HCT116 (cell line): ENCODE measurements at regions not wholly inside any gene's neighbourhood (a gene's known extent, or its start where the extent isn't known, plus 50 kb on each side); places are given as distances from the start of the nearest gene placed in this dataset.

ENCODE experiments used
- ATAC-seq: fragments of 200-7000 bp; cut with Tn5 transposase; 2 replicates; pipeline ENCODE4 v1.9.1; 2020; ENCODE audit warnings: mild to moderate bottlenecking, moderate library complexity
- BruUV-seq: library from RNA; stranded (reverse); fragments of 400-500 nt; replicated peaks from 2 replicates; lab custom pipeline; 2021; lab: Mats Ljungman, UMichigan
- CTCF ChIA-PET: fragments of 300-600 bp; sonication (Branson Sonifier 250); formaldehyde crosslinking; loops from one replicate; lab custom pipeline; 2021; ENCODE audit warnings: antibody characterized with exemption; lab: Charles Lee
- POLR2A ChIA-PET: fragments of 300-600, 350-600 bp; sonication (Branson Sonifier 250); formaldehyde crosslinking; loops from one replicate; lab custom pipeline; 2021; ENCODE audit warnings: antibody characterized with exemption; lab: Charles Lee
- RAD21 ChIA-PET, 2 experiments: fragments of 300-600 bp; sonication (Branson Sonifier 250); formaldehyde crosslinking; loops; one replicate each; lab custom pipeline; 2023; ENCODE audit warnings: low total read pairs in 2 of 2; ENCODE audit not compliant: uncharacterized antibody in 2 of 2, unreplicated experiment in 2 of 2, low non-redundant PET in 1 of 2; lab: Charles Lee
- DNase-seq: peaks from one replicate; pipeline ENCODE4 v3.0.0-alpha.2; 2010; ENCODE audit warnings: low read depth, low spot score
- H2AFZ ChIP-seq: fragments of 200-600 bp; shearing (Covaris generic), sonication (generic); 2 replicates; pipeline ENCODE4 v1.6.1; 2017; ENCODE audit warnings: low read depth, mixed run types, mixed read lengths, antibody characterized with exemption, low read length; ENCODE audit not compliant: poor library complexity, severe bottlenecking
- H3K27ac ChIP-seq: 2 replicates; pipeline ENCODE4 v1.5.1; 2012; ENCODE audit warnings: low read depth, low read length
- H3K27me3 ChIP-seq: fragments of 200-600 bp; sonication (generic); 2 replicates; pipeline ENCODE4 v1.6.1; 2016; ENCODE audit warnings: mixed run types, low read length, mixed read lengths; ENCODE audit not compliant: insufficient read depth
- H3K36me3 ChIP-seq, 2 experiments: fragments of 200-500 bp in 1 of 2; fragments of 200-600 bp in 1 of 2; sonication (Bioruptor generic) in 1 of 2; sonication (generic) in 1 of 2; 2 replicates each; pipeline versions ENCODE4 v1.5.1 to v1.6.1; 2014 to 2016; ENCODE audit warnings: low read length in 2 of 2, inconsistent platforms in 1 of 2, mixed read lengths in 1 of 2, mixed run types in 1 of 2; ENCODE audit not compliant: insufficient read depth in 2 of 2, control insufficient read depth in 1 of 2
- H3K4me1 ChIP-seq, 2 experiments: fragments of 200-600 bp in 1 of 2; sonication (generic) in 1 of 2; 2 replicates each; pipeline versions ENCODE4 v1.5.1 to v1.6.1; 2012 to 2017; ENCODE audit warnings: low read length in 2 of 2, inconsistent platforms in 1 of 2, mild to moderate bottlenecking in 1 of 2, mixed read lengths in 1 of 2, mixed run types in 1 of 2, moderate library complexity in 1 of 2; ENCODE audit not compliant: insufficient read depth in 2 of 2, control insufficient read depth in 1 of 2
- H3K4me2 ChIP-seq: fragments of 200-600 bp; sonication (generic); 2 replicates; pipeline ENCODE4 v1.6.1; 2017; ENCODE audit warnings: mixed run types, low read length, mixed read lengths
- H3K4me3 ChIP-seq, 2 experiments: fragments of 200-600 bp in 1 of 2; sonication (generic) in 1 of 2; replicated peaks in 1 of 2; 2 replicates each; pipeline ENCODE4 v1.5.1; 2011 to 2016; ENCODE audit warnings: low read length in 2 of 2, control low read depth in 1 of 2, low read depth in 1 of 2, mild to moderate bottlenecking in 1 of 2, mixed read lengths in 1 of 2, mixed run types in 1 of 2
- H3K79me2 ChIP-seq: fragments of 200-600 bp; sonication (generic); 2 replicates; pipeline ENCODE4 v1.6.1; 2017; ENCODE audit warnings: mild to moderate bottlenecking, mixed run types, low read length, moderate library complexity, mixed read lengths; ENCODE audit not compliant: insufficient read depth
- H3K9ac ChIP-seq: fragments of 200-600 bp; sonication (generic); 2 replicates; pipeline ENCODE4 v1.6.1; 2016; ENCODE audit warnings: low read length, mixed read lengths
- H3K9me2 ChIP-seq: fragments of 200-600 bp; sonication (generic), shearing (Covaris generic); 2 replicates; pipeline ENCODE4 v1.6.1; 2017; ENCODE audit warnings: mixed run types, mild to moderate bottlenecking, moderate library complexity; ENCODE audit not compliant: insufficient read depth
- H3K9me3 ChIP-seq, 2 experiments: fragments of 200-500 bp in 1 of 2; fragments of 200-600 bp in 1 of 2; sonication (Bioruptor generic) in 1 of 2; sonication (generic) in 1 of 2; 2 replicates each; pipeline ENCODE4 v1.6.1; 2014 to 2017; ENCODE audit warnings: low read length in 2 of 2, mixed read lengths in 2 of 2, inconsistent platforms in 1 of 2, low read depth in 1 of 2, mild to moderate bottlenecking in 1 of 2, mixed run types in 1 of 2, moderate library complexity in 1 of 2; ENCODE audit not compliant: control insufficient read depth in 1 of 2, insufficient read depth in 1 of 2
- H4K20me1 ChIP-seq: fragments of 200-600 bp; sonication (generic), shearing (Covaris generic); 2 replicates; pipeline ENCODE4 v1.6.1; 2017; ENCODE audit warnings: mixed run types, mild to moderate bottlenecking, moderate library complexity; ENCODE audit not compliant: insufficient read depth
- ELF1 ChIP-seq: IDR thresholded peaks from 2 replicates; pipeline ENCODE4 v1.6.1; 2012; ENCODE audit warnings: low read depth, borderline replicate concordance
- FOSL1 ChIP-seq: IDR thresholded peaks from 2 replicates; pipeline ENCODE4 v1.6.1; 2012; ENCODE audit warnings: low read depth
- RAD21 ChIP-seq: IDR thresholded peaks from 2 replicates; pipeline ENCODE4 v1.6.1; 2012; ENCODE audit warnings: low read depth, mild to moderate bottlenecking
- ZBTB33 ChIP-seq: IDR thresholded peaks from 2 replicates; pipeline ENCODE4 v1.6.1; 2011; ENCODE audit warnings: mild to moderate bottlenecking, low read length, moderate library complexity; ENCODE audit not compliant: insufficient replicate concordance; ENCODE audit errors: extremely low read depth
- intact Hi-C: fragments of 100-400 bp; cut with micrococcal nuclease; formaldehyde crosslinking; loops from 2 replicates; pipeline ENCODE4 v1.10.0; 2022
- TF ChIP-seq, protein P1 (sequence below), 3 experiments: fragments of 200-600 bp in 1 of 3; sonication (generic) in 1 of 3; IDR thresholded peaks in 2 of 3; conservative IDR thresholded peaks in 1 of 3; 2 replicates each; pipeline ENCODE4 v1.5.1; 2012 to 2017; ENCODE audit warnings: low read depth in 2 of 3, low read length in 2 of 3, antibody characterized with exemption in 1 of 3, borderline replicate concordance in 1 of 3, control low read depth in 1 of 3, mild to moderate bottlenecking in 1 of 3, mixed read lengths in 1 of 3, mixed run types in 1 of 3, moderate library complexity in 1 of 3; ENCODE audit not compliant: insufficient read depth in 1 of 3

DNA sequence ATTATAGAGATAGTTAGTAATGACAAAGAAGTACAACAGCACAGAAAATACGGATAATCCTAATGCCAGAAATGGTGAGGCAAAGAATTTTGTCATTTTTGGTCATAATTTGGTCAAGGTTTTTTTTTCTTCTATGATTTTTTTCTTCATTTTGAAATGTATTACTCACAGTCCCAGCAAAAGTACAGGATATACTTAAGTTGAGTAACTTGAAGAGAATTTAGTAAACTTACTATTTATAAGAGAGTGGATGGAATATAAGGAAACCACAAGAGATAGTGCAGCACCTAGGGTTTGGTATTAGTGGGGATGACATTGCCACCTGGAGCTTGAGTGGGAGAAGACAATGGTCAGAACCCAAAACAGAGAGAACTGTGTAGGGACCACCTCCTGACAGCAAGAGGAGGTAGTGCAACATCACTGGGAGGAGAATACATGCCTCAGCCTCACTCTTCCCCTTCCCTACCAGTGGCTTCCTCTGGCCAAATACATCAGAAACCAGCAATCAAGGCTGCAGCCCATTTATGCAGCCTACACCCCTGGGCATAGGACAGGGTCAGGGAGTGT is 434.5 kb upstream of the TRPC7 start:
- Histone ChIP-seq H3K36me3 (no peaks in the 10 kb centered on the region), H3K9ac (no peak overlapping the region), H3K79me2 (no peaks in the 10 kb centered on the region), H4K20me1 (no peaks in the 10 kb centered on the region), H3K9me2 (no peaks in the 10 kb centered on the region)
- intact Hi-C loops = loop anchor here (5.0 to 10.0 kb wide), 2 partner anchors 417 to 695 kb away; partner anchors contain the start of gene SPOCK1
- POLR2A ChIA-PET = no interaction called here
- TF ChIP-seq, protein P1, sequence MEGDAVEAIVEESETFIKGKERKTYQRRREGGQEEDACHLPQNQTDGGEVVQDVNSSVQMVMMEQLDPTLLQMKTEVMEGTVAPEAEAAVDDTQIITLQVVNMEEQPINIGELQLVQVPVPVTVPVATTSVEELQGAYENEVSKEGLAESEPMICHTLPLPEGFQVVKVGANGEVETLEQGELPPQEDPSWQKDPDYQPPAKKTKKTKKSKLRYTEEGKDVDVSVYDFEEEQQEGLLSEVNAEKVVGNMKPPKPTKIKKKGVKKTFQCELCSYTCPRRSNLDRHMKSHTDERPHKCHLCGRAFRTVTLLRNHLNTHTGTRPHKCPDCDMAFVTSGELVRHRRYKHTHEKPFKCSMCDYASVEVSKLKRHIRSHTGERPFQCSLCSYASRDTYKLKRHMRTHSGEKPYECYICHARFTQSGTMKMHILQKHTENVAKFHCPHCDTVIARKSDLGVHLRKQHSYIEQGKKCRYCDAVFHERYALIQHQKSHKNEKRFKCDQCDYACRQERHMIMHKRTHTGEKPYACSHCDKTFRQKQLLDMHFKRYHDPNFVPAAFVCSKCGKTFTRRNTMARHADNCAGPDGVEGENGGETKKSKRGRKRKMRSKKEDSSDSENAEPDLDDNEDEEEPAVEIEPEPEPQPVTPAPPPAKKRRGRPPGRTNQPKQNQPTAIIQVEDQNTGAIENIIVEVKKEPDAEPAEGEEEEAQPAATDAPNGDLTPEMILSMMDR (IDR thresholded peaks at IDR 0.05 in 2 of 3, conservative IDR thresholded peaks at IDR 0.05 in 1 of 3; ENCODE audit: borderline replicate concordance in 1 of 3, insufficient read depth in 1 of 3, low read depth in 2 of 3, low read length in 2 of 3) = no peak
- TF ChIP-seq ELF1 (no peak), FOSL1 (no peak), RAD21 (no peak), ZBTB33 (no peak)
- TF ChIP-seq, all 23 proteins: peak for 0
- no peak overlapping the region for H3K4me2 ChIP-seq
- no TSS peak for BruUV-seq
- no peaks in the 10 kb centered on the region for H3K4me1 ChIP-seq
- H3K9me3 ChIP-seq = no peaks in the 10 kb centered on the region
- ChIA-PET RAD21 (no interaction called here), CTCF (no interaction called here)
- H3K4me3 ChIP-seq = no peak overlapping the region
- DNase-seq = no peak
- no peak for ATAC-seq
- H3K27ac ChIP-seq = no peak overlapping the region
- H3K27me3 ChIP-seq = 0 out of 2 replicates have a peak, but pooled peaks cover 3% of the 10 kb centered on the region
- no peak overlapping the region for H2AFZ ChIP-seq
